PC-9 (cell line): ENCODE measurements at regions not wholly inside any gene's neighbourhood (a gene's known extent, or its start where the extent isn't known, plus 50 kb on each side); places are given as distances from the start of the nearest gene placed in this dataset.

Experiments used
- BruUV-seq: library from RNA; stranded (reverse); fragments of 400-500 nt; replicated peaks from 2 replicates; lab custom pipeline; 2021; lab: Mats Ljungman, UMichigan
- CTCF ChIA-PET: fragments of 300-600 bp; sonication (Branson Sonifier 250); formaldehyde crosslinking; loops from one replicate; lab custom pipeline; 2022; ENCODE audit warnings: antibody characterized with exemption; lab: Charles Lee
- POLR2A ChIA-PET: fragments of 300-600 bp; sonication (Branson Sonifier 250); formaldehyde crosslinking; loops from one replicate; lab custom pipeline; 2022; ENCODE audit warnings: antibody characterized with exemption; ENCODE audit not compliant: unreplicated experiment; lab: Charles Lee
- DNase-seq, 2 experiments: peaks; one replicate each; pipeline versions ENCODE4 v3.0.0 to v3.0.0-alpha.2; 2015 to 2022; ENCODE audit warnings: mixed read lengths in 1 of 2
- H2AFZ ChIP-seq: fragments of 200-600 bp; sonication (generic); 2 replicates; pipeline ENCODE4 v1.8.1; 2017; ENCODE audit warnings: antibody characterized with exemption
- H3F3A ChIP-seq: fragments of 200-600 bp; sonication (generic); 2 replicates; pipeline ENCODE4 v1.8.1; 2017; ENCODE audit warnings: antibody characterized with exemption, mild to moderate bottlenecking, low read depth; ENCODE audit not compliant: insufficient read depth
- H3K27ac ChIP-seq: fragments of 200-600 bp; sonication (generic); 2 replicates; pipeline ENCODE4 v1.6.1; 2016; ENCODE audit warnings: mixed run types
- H3K27me3 ChIP-seq: fragments of 200-600 bp; sonication (generic); 2 replicates; pipeline ENCODE4 v1.6.1; 2016; ENCODE audit warnings: low read depth, mixed run types; ENCODE audit not compliant: insufficient read depth
- H3K36me3 ChIP-seq: fragments of 200-600 bp; sonication (generic); 2 replicates; pipeline ENCODE4 v1.6.1; 2016; ENCODE audit warnings: low read depth, mixed run types
- H3K4me1 ChIP-seq: fragments of 200-600 bp; sonication (generic); replicated peaks from 2 replicates; pipeline ENCODE4 v1.6.1; 2016; ENCODE audit warnings: mixed run types; ENCODE audit not compliant: insufficient read depth
- H3K4me2 ChIP-seq: fragments of 200-600 bp; sonication (generic); 2 replicates; pipeline ENCODE4 v1.6.1; 2017; ENCODE audit warnings: mixed run types
- H3K4me3 ChIP-seq: fragments of 200-600 bp; sonication (generic); 2 replicates; pipeline ENCODE4 v1.6.1; 2016; ENCODE audit warnings: mixed run types
- H3K79me2 ChIP-seq: fragments of 200-600 bp; sonication (generic); 2 replicates; pipeline ENCODE4 v1.6.1; 2017; ENCODE audit warnings: low read depth, mixed run types
- H3K9me2 ChIP-seq: fragments of 200-600 bp; sonication (generic); 2 replicates; pipeline ENCODE4 v1.8.1; 2017; ENCODE audit warnings: mild to moderate bottlenecking; ENCODE audit not compliant: insufficient read depth
- H3K9me3 ChIP-seq: fragments of 200-600 bp; sonication (generic); 2 replicates; pipeline ENCODE4 v1.8.1; 2016; ENCODE audit warnings: low read depth; ENCODE audit not compliant: insufficient read depth
- H4K20me1 ChIP-seq: fragments of 200-600 bp; sonication (generic); 2 replicates; pipeline ENCODE4 v1.8.1; 2017; ENCODE audit not compliant: insufficient read depth
- CTCF ChIP-seq: fragments of 200-600 bp; sonication (generic); conservative IDR thresholded peaks from 2 replicates; pipeline ENCODE4 v1.6.1; 2017; ENCODE audit warnings: mixed run types, antibody characterized with exemption, mild to moderate bottlenecking, moderate library complexity
- EZH2 ChIP-seq: fragments of 200-600 bp; sonication (generic); IDR thresholded peaks from 2 replicates; pipeline ENCODE4 v1.8.0; 2017; ENCODE audit warnings: antibody characterized with exemption, low read depth
- intact Hi-C: fragments of 100-400 bp; cut with micrococcal nuclease; formaldehyde crosslinking; loops from one replicate; pipeline ENCODE4 v1.10.0; 2022; ENCODE audit not compliant: unreplicated experiment

- H3K4me3 ChIP-seq = no peak overlapping the region
- H3K9me3 ChIP-seq = no peaks in the 10 kb centered on the region
- no peaks in the 10 kb centered on the region for H3K9me2 ChIP-seq
- no peak overlapping the region for H3K4me2 ChIP-seq
- no peaks in the 10 kb centered on the region for H3K79me2 ChIP-seq
- no TSS peak for BruUV-seq
- ChIA-PET CTCF (no interaction called here), POLR2A (no interaction called here)
- no peaks in the 10 kb centered on the region for H3K4me1 ChIP-seq
- peaks cover 50% of the 10 kb centered on the region for H3K27me3 ChIP-seq
- no peaks in the 10 kb centered on the region for H3K36me3 ChIP-seq
- H4K20me1 ChIP-seq = no peaks in the 10 kb centered on the region
- no peak for DNase-seq
- H3K27ac ChIP-seq = no peak overlapping the region
- intact Hi-C loops = no loop called here
- TF ChIP-seq EZH2 = no peak
- TF ChIP-seq CTCF = no peak
- H2AFZ ChIP-seq = no peak overlapping the region
- no peaks in the 10 kb centered on the region for H3F3A ChIP-seq
Measured at GRCh38 chr1:37133276-37134145, 99.2 kb upstream of the GRIK3 start.

GRCh38 chr1:37134599-37134998 is 100.3 kb upstream of the GRIK3 start:
- H3K27ac ChIP-seq = no peak overlapping the region
- H3K9me3 ChIP-seq = no peaks in the 10 kb centered on the region
- no peak overlapping the region for H3K4me3 ChIP-seq
- H4K20me1 ChIP-seq = no peaks in the 10 kb centered on the region
- ChIA-PET POLR2A (no interaction called here), CTCF (interaction anchor here (0.7 kb wide), 1 partner anchor 881 kb away, joined by 5 read pairs; no protein-coding TSS in a partner anchor)
- TF ChIP-seq CTCF (no peak), EZH2 (no peak)
- no TSS peak for BruUV-seq
- peaks cover 60% of the 10 kb centered on the region for H3K27me3 ChIP-seq
- no peaks in the 10 kb centered on the region for H3K4me1 ChIP-seq
- no peak overlapping the region for H2AFZ ChIP-seq
- intact Hi-C loops = no loop called here
- no peaks in the 10 kb centered on the region for H3F3A ChIP-seq
- no peaks in the 10 kb centered on the region for H3K36me3 ChIP-seq
- H3K79me2 ChIP-seq = no peaks in the 10 kb centered on the region
- H3K9me2 ChIP-seq = no peaks in the 10 kb centered on the region
- no peak for DNase-seq
- H3K4me2 ChIP-seq = no peak overlapping the region

GRCh38 chr1:37135032-37135431 is 100.7 kb upstream of the GRIK3 start:
- intact Hi-C loops = no loop called here
- POLR2A ChIA-PET = no interaction called here

More at GRCh38 chr1:37135032-37135431, 100.7 kb upstream of the GRIK3 start:
- no peak overlapping the region for H3K27ac ChIP-seq
- H3K27me3 ChIP-seq = peaks cover 60% of the 10 kb centered on the region
- H3K36me3 ChIP-seq = no peaks in the 10 kb centered on the region
- H3K79me2 ChIP-seq = no peaks in the 10 kb centered on the region
- no peak for DNase-seq
- no peak overlapping the region for H2AFZ ChIP-seq
- H3F3A ChIP-seq = no peaks in the 10 kb centered on the region
- H3K9me3 ChIP-seq = no peaks in the 10 kb centered on the region
- BruUV-seq = no TSS peak
- no peak overlapping the region for H3K4me2 ChIP-seq
- no peaks in the 10 kb centered on the region for H3K9me2 ChIP-seq
- TF ChIP-seq EZH2 (no peak), CTCF (no peak)
- H3K4me1 ChIP-seq = no peaks in the 10 kb centered on the region
- no peak overlapping the region for H3K4me3 ChIP-seq
- H4K20me1 ChIP-seq = no peaks in the 10 kb centered on the region
- CTCF ChIA-PET = interaction anchor here (0.7 kb wide), 1 partner anchor 881 kb away, joined by 5 read pairs; no protein-coding TSS in a partner anchor
